NCI-H69 (cell line): ENCODE measurements at regions not wholly inside any gene's neighbourhood (a gene's known extent, or its start where the extent isn't known, plus 50 kb on each side); places are given as distances from the start of the nearest gene placed in this dataset.
"Not testable (repeated sequence)": the region's sequence is repeated elsewhere in the genome, so short reads cannot be mapped to it uniquely, and the experiment has no call there.

Experiments used
- DNase-seq: peaks from one replicate; lab custom pipeline; 2025; lab: John Stamatoyannopoulos, UW

- DNase-seq, result no peak
Measured at GRCh38 chr9:26240020-26240419, 561.8 kb upstream of the TUSC1 start.

DNA sequence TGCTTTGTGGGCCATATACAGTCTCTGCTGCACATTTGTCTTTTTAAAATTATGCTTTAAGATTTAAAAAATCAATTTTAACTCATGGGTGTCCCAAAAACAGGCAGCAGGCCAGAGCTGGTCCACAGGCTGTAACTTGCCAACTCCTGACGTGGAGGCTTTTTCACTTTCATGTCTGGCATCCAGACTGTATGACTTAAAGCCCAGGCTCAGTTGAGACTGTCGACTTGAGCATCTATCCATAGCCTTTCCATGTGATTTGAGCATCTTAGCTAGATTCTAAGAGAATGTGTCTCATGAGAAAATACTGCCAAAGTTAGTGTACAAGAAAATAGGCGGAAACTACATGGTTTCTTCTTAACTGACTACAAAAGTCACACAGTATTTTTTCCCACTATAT is 559.0 kb upstream of the TUSC1 start:
- no peak for DNase-seq

GRCh38 chr9:26234865-26235264 is 556.6 kb upstream of the TUSC1 start:
- no peak for DNase-seq

DNA sequence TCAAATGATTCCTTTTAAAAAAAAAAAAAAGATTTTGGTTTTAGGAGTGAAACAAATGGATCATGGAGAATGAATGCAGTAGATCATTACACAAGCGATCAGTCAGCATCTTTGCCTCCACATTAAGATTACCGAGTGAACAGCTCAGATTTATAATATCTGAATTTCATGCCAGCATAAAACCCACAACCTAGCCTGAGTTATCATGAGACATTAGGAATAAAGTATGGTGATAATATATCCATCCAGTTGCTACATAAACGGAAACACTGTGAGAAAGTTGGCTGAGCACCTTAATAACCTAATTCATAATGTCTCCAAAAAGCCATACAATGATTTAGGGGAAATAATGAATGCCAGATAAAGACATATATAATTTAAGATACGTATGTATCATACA is 553.1 kb upstream of the TUSC1 start:
- no peak for DNase-seq

- DNase-seq, result no peak
Measured at GRCh38 chr9:26229324-26230054, 551.2 kb upstream of the TUSC1 start.

- no peak for DNase-seq
Measured at GRCh38 chr9:26228273-26228672, 550.0 kb upstream of the TUSC1 start.

DNA sequence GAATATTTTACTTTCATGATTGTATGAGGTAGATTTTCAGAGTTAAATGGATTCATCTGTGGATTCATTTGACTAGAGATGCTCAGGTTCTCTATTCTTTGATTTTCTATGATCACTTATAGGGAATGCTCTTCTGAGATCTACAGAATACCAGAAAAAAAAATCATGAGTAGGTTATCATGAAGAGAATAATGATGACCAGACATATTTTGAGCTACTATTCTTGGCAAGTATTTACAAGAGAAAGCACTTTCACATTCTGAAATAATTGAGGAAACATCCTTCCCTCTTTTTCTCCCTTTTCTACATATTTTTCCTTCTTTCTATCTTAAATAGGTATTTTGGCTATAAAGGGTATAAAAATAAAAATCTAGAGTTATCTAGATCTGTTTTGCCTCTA is 543.0 kb upstream of the TUSC1 start:
- no peak for DNase-seq

DNA sequence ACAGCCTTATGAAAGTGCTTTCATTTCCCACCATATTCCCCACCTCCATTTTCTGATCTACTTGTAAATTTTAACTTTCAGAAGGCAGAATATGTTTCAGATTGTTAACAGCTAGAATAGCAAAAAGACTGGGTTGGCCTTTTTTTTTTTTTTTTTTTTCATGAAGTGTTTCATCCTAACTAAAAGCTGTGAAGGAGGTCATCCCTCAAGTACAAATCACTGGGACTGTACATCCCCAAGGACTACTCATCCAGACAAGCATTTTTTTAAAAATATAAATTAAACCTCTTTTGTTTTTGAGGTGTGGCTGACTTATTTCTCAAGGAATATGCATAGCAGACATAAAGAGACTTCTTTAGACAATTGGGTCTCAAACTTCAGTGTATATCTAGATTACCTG is 542.1 kb upstream of the TUSC1 start:
- DNase-seq, result no peak

- DNase-seq, result no peak
Measured at GRCh38 chr9:26219961-26220360, 541.7 kb upstream of the TUSC1 start.

DNA sequence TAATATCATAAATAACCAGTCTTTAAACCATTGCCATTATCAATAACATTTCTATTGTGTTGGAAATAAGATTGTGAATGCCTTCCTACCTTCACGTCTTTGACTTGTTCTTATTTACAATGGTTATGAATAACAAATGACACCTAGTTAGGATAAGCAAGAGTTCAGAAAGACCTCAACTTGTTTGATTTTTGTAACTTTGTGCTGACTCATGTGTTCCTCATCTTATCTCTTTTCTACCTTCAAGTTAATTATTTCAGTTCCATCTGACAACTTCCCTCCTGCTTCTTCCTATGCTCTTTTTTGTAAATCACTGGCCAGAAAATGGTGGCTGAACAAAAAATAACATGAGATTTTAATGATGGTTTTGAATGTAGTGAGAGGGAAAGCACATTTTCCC is 538.5 kb upstream of the TUSC1 start:
- no peak for DNase-seq

GRCh38 chr9:26214713-26215444 is 536.6 kb upstream of the TUSC1 start:
- DNase-seq, result not testable (repeated sequence)

GRCh38 chr9:26210338-26210851 is 532.2 kb upstream of the TUSC1 start:
- peak; percentile 12 for DNase-seq

GRCh38 chr9:26205261-26205660 is 527.0 kb upstream of the TUSC1 start:
- no peak for DNase-seq

GRCh38 chr9:26193237-26193636 is 515.0 kb upstream of the TUSC1 start:
- no peak for DNase-seq

DNA sequence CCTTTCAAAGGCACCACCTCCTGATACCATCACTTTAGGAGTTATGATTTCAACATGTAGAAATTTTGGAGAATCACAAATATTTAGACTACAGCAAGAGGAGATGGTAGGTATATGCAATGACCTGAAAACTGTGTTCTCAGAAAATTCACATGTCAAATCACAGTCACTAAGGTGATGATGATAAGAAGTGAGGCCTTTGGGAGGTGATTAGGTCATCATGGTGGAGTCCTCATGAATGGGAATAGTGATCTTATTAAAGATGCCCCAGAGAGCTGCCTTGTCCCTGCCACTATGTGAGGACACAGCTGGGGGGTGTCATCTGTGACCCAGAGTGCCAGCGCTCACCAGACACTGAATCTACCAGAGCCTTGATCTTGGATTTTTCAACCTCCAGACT is 513.5 kb upstream of the TUSC1 start:
- no peak for DNase-seq

DNA sequence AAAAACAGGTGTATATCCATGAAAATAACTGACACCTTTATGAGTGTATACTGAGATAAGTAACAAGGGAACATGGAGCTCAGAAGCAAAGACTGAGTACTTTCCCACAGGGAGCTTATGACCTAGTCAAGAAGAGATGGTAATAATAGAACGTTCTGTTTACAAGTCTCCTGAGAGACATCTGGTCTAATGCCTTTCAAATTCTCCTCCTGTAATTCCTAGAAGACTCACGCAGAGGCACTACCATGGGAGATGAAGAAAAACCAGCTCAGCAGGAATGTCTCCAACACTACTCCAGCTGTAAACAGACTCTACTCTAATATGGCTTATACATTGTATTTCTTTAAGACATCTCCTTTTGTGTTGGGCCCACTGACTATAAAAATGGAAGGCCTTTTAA is 503.6 kb upstream of the TUSC1 start:
- DNase-seq, result peak; percentile 48

DNA sequence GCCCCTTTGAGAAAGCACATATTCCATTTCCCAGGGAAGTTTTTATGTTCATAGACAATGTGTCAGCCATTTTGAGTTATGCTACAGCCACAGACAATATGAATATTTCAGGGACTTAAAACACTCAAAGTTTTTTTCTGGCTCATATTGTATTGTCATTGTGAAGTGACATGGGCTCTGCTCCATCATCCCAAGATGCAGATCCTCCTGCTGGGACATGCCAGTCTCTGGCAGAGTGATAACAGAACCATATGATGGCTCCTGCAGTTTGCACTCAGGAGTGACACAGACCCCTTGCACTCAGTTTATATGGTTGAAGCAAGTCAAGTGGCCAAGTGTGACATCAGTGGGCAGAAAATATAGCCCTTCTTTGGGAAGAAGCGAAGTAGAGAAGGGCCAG is 498.4 kb upstream of the TUSC1 start:
- DNase-seq, result no peak

GRCh38 chr9:26175264-26175663 is 497.0 kb upstream of the TUSC1 start:
- peak; percentile 26 for DNase-seq

GRCh38 chr9:26172301-26172700 is 494.1 kb upstream of the TUSC1 start:
- DNase-seq, result no peak

DNA sequence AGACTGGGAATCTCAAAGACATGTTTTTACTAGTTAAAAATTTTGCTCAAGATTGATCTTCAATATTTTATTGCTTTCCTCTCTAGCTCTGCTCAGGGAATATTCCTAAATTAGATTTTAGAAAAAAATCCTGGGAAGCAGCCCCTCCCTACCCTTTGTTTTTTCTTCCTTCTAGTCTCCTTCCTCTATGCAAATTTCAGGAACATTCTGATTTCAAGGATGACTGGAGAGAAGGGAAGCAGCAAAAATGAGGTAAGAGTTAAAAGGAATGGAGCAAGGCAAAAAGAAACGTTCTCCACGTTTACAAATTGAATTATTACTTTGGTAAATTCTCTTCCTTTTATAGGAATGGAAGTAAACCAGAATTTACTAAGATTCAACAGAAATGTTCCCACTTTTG is 493.4 kb upstream of the TUSC1 start:
- no peak for DNase-seq

GRCh38 chr9:26170190-26170589 is 491.9 kb upstream of the TUSC1 start:
- DNase-seq, result peak; percentile 13

DNA sequence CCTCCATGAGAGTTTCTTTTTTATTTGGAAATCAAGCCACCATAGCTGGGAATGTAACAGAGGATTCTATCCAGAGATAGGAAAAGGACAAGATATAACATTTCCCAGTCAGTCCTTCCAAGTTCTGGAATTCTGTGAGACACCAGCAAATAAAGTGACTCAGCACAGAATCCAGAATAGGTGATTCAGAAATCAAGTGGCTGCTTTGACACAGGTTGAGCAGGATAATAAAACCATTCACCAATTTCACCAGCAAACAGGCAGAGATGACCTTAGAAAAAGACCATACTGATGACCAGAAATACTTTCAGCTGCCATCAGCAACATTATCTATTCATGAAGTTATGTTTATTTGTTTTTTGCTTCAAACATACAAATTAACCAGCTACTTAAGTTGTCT is 491.5 kb upstream of the TUSC1 start:
- DNase-seq, result no peak

- DNase-seq, result no peak
Measured at GRCh38 chr9:26166537-26166936, 488.3 kb upstream of the TUSC1 start.

- no peak for DNase-seq
Measured at GRCh38 chr9:26165426-26165825, 487.2 kb upstream of the TUSC1 start.
